Activated naive CD4-positive, alpha-beta T cell treated with anti-CD3 and anti-CD28 coated beads, Interleukin-2, amount 50 U/mL, for 72 hours (primary cell): ENCODE measurements at regions not wholly inside any gene's neighbourhood (a gene's known extent, or its start where the extent isn't known, plus 50 kb on each side); places are given as distances from the start of the nearest gene placed in this dataset.
A peak's percentile ranks its signal among the peaks of the same experiment; 100 is the strongest.
"Not testable (repeated sequence)": the region's sequence is repeated elsewhere in the genome, so short reads cannot be mapped to it uniquely, and the experiment has no call there.

Experiments
- ATAC-seq, 2 donors: fragments of 150-1000 bp; cut with Tn5 transposase; 2 replicates each; pipeline ENCODE4 v1.10.0; 2021; ENCODE audit warnings: mild to moderate bottlenecking in 2 of 2, moderate library complexity in 2 of 2
- DNase-seq, 2 donors: peaks; one replicate each; pipeline ENCODE4 v3.0.0; 2021 to 2022; ENCODE audit warnings: low spot score in 2 of 2
- H3K27ac Mint-ChIP-seq, 2 donors: one replicate each; pipeline ENCODE4 v1.8.0; 2022; ENCODE audit warnings: mild to moderate bottlenecking in 2 of 2, mixed read lengths in 2 of 2
- H3K36me3 Mint-ChIP-seq, 2 donors: one replicate each; pipeline ENCODE4 v1.8.0; 2022; ENCODE audit warnings: mixed read lengths in 2 of 2
- H3K9me3 Mint-ChIP-seq, 2 donors: one replicate each; pipeline ENCODE4 v1.8.0; 2022; ENCODE audit warnings: mixed read lengths in 2 of 2

- ATAC-seq = no peak
Observed at GRCh38 chr10:78653555-78653954, 415.2 kb upstream of the ZMIZ1 start.

GRCh38 chr10:78654047-78654590, 414.6 kb upstream of the ZMIZ1 start:
- no peaks in the 10 kb centered on the region for H3K36me3 Mint-ChIP-seq
- H3K9me3 Mint-ChIP-seq = peaks cover 0 to 6% of the 10 kb centered on the region in 2 donors
- H3K27ac Mint-ChIP-seq = no peak overlapping the region
- DNase-seq (no peak), ATAC-seq (no peak)

More at GRCh38 chr10:78653555-78653954, 415.2 kb upstream of the ZMIZ1 start:
- Mint-ChIP-seq H3K36me3 (no peaks in the 10 kb centered on the region), H3K9me3 (peaks cover 0 to 6% of the 10 kb centered on the region in 2 donors), H3K27ac (no peak overlapping the region)
- no peak for DNase-seq

- DNase-seq = no peak
- Mint-ChIP-seq H3K27ac (no peak overlapping the region), H3K9me3 (peaks cover 0 to 6% of the 10 kb centered on the region in 2 donors), H3K36me3 (no peaks in the 10 kb centered on the region)
- no peak for ATAC-seq
Observed at GRCh38 chr10:78655979-78656378, 412.8 kb upstream of the ZMIZ1 start.

GRCh38 chr10:78656417-78657162, 412.2 kb upstream of the ZMIZ1 start:
- ATAC-seq = no peak
- H3K9me3 Mint-ChIP-seq = peaks cover 0 to 2% of the 10 kb centered on the region in 2 donors
- H3K27ac Mint-ChIP-seq = no peak overlapping the region
- no peaks in the 10 kb centered on the region for H3K36me3 Mint-ChIP-seq
- DNase-seq = no peak

- Mint-ChIP-seq H3K9me3 (no peaks in the 10 kb centered on the region), H3K36me3 (no peaks in the 10 kb centered on the region), H3K27ac (no peak overlapping the region)
- peak; percentile 70 to 84 for ATAC-seq
- DNase-seq = peak; percentile 60 to 81
Observed at GRCh38 chr10:78657163-78657861, 411.5 kb upstream of the ZMIZ1 start.

- H3K9me3 Mint-ChIP-seq = no peaks in the 10 kb centered on the region
- DNase-seq = no peak
- no peaks in the 10 kb centered on the region for H3K36me3 Mint-ChIP-seq
- H3K27ac Mint-ChIP-seq = no peak overlapping the region
- ATAC-seq = no peak
Observed at GRCh38 chr10:78657862-78658165, 411.0 kb upstream of the ZMIZ1 start.

GRCh38 chr10:78658645-78659597, 409.8 kb upstream of the ZMIZ1 start:
- DNase-seq = no peak
- Mint-ChIP-seq H3K36me3 (no peaks in the 10 kb centered on the region), H3K27ac (no peak overlapping the region), H3K9me3 (no peaks in the 10 kb centered on the region)
- no peak for ATAC-seq

- no peak for DNase-seq
Observed at GRCh38 chr10:78659598-78659967, 409.2 kb upstream of the ZMIZ1 start.

GRCh38 chr10:78660446-78661106, 408.2 kb upstream of the ZMIZ1 start:
- Mint-ChIP-seq H3K27ac (no peak overlapping the region), H3K9me3 (peaks cover 0 to 5% of the 10 kb centered on the region in 2 donors), H3K36me3 (peaks cover 5 to 12% of the 10 kb centered on the region in 2 donors)
- ATAC-seq = no peak
- no peak for DNase-seq

More at GRCh38 chr10:78659598-78659967, 409.2 kb upstream of the ZMIZ1 start:
- Mint-ChIP-seq H3K27ac (no peak overlapping the region), H3K9me3 (peaks cover 0 to under 1% of the 10 kb centered on the region in 2 donors), H3K36me3 (peaks cover under 1 to 2% of the 10 kb centered on the region in 2 donors)
- no peak for ATAC-seq

GRCh38 chr10:78663721-78664120, 405.0 kb upstream of the ZMIZ1 start:
- H3K27ac Mint-ChIP-seq = no peak overlapping the region
- ATAC-seq (no peak), DNase-seq (no peak)
- peaks cover 6 to 19% of the 10 kb centered on the region in 2 donors for H3K9me3 Mint-ChIP-seq
- H3K36me3 Mint-ChIP-seq = peaks cover 19 to 22% of the 10 kb centered on the region in 2 donors

- no peak overlapping the region for H3K27ac Mint-ChIP-seq
- H3K9me3 Mint-ChIP-seq = peaks cover 6 to 27% of the 10 kb centered on the region in 2 donors
- DNase-seq = no peak
- no peak for ATAC-seq
- peaks cover 19 to 22% of the 10 kb centered on the region in 2 donors for H3K36me3 Mint-ChIP-seq
Observed at GRCh38 chr10:78664929-78665553, 403.7 kb upstream of the ZMIZ1 start.

- H3K36me3 Mint-ChIP-seq = no peaks in the 10 kb centered on the region
- ATAC-seq = no peak
- peaks cover 0 to 8% of the 10 kb centered on the region in 2 donors for H3K9me3 Mint-ChIP-seq
- DNase-seq = no peak
- H3K27ac Mint-ChIP-seq = no peak overlapping the region
Observed at GRCh38 chr10:78672918-78673317, 395.8 kb upstream of the ZMIZ1 start.

GRCh38 chr10:78681141-78681540, 387.6 kb upstream of the ZMIZ1 start:
- H3K27ac Mint-ChIP-seq, H3K9me3 Mint-ChIP-seq, DNase-seq, H3K36me3 Mint-ChIP-seq, ATAC-seq: not testable (repeated sequence)

GRCh38 chr10:78681986-78682385, 386.8 kb upstream of the ZMIZ1 start:
- H3K36me3 Mint-ChIP-seq = not testable (repeated sequence)

GRCh38 chr10:78684947-78685346, 383.8 kb upstream of the ZMIZ1 start:
- Mint-ChIP-seq H3K36me3 (peaks cover 0 to 9% of the 10 kb centered on the region in 2 donors), H3K27ac (no peak overlapping the region), H3K9me3 (peaks cover 4% of the 10 kb centered on the region in 2 donors)
- DNase-seq (no peak), ATAC-seq (no peak)

More at GRCh38 chr10:78681986-78682385, 386.8 kb upstream of the ZMIZ1 start:
- not testable (repeated sequence) for DNase-seq, ATAC-seq, H3K27ac Mint-ChIP-seq, H3K9me3 Mint-ChIP-seq
